ENCODE measurements at regions not wholly inside any gene's neighbourhood (a gene's known extent, or its start where the extent isn't known, plus 50 kb on each side); places are given as distances from the start of the nearest gene placed in this dataset.

DNA sequence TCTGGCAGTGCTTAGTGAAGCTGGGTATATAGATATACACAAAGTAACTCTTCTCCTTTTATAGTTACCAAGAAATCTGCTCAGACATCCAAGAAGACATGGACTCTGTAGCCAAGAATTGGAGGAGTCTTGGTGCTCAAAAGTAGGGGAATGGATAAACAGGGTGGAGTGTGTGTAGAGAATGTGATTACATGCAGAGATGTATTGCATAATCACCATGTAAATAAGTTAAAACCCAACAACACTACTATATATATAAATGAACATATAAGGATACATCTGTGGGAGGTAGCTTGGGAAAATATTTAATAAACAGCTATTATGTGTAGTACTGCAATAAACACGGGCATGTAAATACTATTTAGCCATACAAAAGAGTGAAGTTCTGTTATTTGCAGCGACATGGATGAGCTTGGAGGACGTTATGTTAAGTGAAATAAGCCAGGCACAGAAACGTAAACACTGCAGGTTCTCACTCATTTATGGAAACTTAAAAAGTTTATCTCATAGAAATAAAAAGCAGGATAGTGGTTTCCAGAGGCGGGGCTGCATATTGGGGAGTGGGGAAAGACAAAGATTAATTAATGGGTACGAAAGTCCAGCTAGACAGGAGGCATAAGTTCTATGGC is 207.5 kb downstream of the TENT4A start:
- DNase-seq (ENCODE audit: low read depth in 2 of 2), result no peak

DNA sequence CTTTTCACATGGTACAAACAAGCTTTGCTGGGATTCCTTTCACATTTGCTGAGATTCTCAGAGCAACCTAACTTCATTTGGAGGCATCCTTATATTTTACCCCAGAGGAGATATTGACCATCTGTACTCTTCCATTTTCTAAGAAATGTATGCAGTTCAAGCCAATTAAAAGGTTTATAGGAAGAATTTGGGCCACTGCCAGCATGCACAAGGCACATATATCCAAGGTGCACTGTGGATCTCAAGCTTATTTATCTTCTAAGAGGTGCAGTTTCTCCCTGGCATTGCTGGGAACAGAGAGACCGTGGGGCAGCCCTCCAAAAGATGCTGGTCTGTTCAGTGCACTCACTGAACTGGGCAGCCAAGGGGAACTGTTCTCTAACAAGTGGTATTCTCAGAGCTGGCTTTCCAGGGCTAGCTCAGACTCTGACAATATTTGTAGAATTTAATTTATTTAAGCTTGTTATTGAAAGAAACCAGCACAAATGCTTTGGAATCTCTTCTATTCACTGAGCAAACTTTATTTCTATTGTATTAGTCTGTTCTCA is 213.3 kb downstream of the TENT4A start:
- DNase-seq (ENCODE audit: low read depth in 2 of 2), result no peak

DNA sequence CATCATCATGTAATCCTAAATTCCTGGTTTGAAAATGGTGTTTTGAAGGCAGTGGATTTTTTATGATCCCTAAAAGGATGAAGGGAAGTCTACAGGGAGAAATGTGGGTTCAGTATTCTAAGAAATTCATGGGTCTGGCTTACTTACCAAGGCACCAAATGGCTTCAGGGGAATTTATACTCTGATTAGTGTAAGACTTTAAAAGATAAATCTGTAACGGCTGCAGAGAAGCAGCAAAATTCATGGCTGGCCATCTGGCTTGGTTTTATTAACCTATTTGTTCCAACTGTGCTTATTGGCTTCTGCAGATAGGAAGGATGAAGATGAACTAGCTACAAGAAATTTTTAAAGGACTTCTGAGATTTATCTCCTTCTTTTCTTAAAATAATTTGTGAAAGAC is 222.8 kb downstream of the TENT4A start:
- no peak for DNase-seq (ENCODE audit: low read depth in 2 of 2)

DNA sequence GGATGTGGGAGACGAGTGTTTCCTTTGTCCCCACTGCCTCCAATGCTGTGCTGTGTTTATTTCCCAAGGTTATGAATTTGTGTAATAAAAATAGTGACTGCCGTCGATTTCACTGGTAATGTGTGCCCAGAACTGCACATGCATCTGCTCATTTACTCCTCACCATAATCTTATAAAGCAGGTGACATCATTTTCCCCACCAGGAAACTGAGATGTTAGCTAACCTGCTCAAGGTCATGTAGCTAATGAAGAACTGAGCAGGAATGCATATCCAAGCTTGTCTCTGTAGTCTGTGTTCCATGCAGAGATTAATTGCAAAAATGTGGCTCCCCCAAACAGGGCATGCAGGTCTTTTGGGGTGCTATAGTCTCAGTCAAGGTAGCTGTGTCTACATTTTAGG is 224.4 kb downstream of the TENT4A start:
- no peak for DNase-seq (ENCODE audit: low read depth in 2 of 2)

DNA sequence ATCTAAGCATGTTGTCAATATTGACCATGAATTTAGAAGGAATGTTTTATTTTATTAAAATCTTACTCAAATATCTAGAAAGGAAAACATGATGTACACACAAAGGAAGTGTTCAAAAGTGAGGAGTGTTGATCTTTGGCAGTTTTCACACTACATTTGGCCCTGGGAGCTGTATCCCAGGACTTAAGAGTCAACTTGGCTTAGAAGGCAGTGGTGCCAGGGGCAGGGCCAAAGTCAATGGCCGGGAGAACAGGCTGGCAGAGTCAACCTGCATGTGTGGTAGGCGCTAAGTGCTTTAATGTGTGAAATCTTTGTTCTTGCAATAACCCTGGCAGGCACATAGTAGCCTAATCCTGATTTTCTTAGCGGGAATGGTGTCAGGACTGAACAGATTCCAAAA is 228.4 kb downstream of the TENT4A start:
- DNase-seq (ENCODE audit: low read depth in 2 of 2), result no peak

DNA sequence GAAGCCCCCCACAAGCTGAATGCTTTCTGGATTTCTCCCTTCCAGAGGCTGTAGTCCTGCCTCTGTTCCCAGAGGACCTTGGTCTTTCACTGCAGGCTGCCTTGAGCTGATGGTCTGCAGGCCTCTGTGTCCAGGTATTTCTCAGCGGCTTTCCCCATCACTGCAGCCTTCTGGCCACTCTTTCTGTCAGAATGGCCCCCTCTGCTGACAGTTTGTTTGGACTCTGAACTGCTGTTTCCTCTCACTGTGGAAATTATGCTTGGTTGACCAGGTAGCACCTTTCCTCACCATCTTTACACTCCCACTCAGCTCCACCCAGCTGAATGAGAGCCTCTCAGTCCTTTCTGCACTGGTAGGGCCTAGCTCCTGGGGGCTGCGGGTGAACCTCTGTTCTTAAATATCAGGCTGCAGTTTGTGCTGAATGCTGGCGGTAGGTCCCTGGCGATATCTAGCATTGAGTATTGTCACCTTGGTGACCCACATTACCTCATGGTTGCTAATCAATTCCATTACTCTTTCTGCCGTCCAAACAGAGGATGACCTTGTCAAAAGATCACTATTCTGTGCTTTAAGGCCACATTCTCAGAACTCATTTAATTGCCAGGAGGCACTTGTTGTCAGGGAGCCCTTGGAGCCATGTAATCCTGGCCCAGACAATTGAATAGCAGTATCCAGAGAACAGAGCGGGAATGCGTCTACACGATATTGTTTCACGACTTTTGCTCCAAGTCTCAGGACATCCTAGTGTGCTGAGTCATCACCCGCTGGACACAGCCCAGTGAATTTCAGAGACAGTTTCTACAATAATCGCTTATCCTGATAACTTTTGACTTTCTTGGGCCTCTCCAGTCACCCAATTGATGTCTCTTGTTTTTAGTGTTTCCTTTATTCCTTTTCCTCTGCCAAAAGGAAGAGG is 230.2 kb downstream of the TENT4A start:
- DNase-seq (ENCODE audit: low read depth in 2 of 2), result no peak

DNA sequence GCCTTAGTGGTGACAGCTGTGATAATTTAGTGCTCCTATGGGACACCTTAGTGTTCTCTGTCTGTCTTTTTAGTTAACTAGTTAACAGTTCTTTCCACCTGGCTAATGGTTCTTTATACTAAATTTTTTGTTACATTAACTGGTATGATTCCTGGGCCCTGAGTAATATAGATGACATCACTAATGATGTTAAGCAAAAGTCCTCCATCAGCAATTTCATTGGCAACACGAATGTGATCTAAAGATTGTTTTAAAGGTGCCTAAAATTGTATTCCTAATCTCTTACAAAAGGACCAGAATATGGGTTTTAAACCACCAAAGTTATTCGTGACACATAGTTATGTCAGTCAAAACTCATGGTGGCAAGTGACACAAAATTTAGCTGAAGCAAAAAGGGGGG is 235.3 kb downstream of the TENT4A start:
- DNase-seq (ENCODE audit: low read depth in 2 of 2), result no peak

DNA sequence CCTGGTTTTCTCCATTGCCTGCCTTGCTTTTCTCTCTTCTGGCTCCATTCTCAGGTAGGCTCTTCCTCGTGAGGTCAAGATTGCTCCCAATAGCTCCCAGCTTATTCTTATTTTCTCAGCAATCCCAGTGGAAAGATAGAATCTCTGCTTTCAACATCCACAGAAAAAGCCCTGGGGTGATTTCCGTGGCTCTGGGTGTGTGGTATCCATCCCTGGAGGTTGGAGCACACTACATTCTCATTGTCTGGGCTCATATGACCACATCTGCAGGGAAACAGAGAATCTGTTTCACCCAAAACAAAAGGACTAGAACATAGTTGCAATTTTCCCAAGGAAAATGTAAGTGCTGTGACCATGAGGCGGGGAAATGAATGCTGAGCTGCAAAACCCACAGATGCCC is 236.0 kb downstream of the TENT4A start:
- no peak for DNase-seq (ENCODE audit: low read depth in 2 of 2)

DNA sequence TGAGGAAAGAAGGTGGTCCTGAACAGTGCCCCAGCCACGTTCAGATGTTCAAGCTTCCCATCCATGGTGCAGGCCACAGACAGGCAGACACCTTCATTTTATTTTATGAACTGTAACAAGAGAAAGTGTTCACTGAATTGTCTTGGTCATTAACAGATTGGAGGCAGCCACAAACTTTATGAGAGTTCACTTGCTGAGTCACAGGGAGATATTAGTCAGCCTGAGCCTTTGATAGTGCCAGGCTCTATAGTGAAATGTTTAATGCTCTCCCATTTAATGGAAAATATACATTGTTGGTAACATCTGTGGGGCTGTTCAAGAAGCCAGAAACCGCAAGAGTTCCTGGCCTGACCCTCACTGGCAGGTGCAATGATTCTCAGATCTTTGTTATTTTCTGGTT is 237.0 kb downstream of the TENT4A start:
- DNase-seq (ENCODE audit: low read depth in 2 of 2), result no peak

DNA sequence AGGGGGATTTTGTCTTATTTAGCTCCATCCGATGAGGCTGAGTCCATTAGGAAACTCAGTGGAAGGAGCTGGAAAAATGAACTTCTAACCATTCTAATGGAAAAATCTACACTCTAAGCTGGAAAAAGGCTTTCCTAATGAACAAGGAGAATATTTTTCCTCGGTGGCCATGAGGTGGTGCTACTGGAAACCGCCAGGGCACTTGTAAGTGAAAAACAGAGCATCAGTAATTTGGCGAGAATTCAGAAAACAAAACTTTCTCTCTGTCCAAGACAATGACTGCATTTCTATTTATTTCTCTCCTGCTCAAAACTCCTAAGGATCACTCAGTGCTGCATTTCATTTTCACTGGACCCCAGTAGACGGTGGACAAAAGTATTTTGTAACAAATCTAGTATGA is 237.6 kb downstream of the TENT4A start:
- no peak for DNase-seq (ENCODE audit: low read depth in 2 of 2)

DNA sequence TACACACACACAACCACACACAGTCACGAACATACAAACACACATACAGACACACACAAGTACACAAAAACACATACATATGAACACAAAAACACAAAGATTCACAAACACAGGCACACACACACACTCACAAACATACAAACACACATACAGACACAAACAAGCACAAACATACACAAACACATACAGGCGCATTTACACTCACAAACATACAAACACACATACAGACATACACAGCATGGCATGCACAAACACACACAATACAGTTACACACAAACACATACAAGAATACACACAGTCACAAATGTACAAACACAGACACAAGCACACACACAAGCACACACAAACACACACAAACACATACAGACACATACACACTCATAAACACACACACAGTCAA is 247.9 kb downstream of the TENT4A start:
- DNase-seq (ENCODE audit: low read depth in 2 of 2), result no peak

DNA sequence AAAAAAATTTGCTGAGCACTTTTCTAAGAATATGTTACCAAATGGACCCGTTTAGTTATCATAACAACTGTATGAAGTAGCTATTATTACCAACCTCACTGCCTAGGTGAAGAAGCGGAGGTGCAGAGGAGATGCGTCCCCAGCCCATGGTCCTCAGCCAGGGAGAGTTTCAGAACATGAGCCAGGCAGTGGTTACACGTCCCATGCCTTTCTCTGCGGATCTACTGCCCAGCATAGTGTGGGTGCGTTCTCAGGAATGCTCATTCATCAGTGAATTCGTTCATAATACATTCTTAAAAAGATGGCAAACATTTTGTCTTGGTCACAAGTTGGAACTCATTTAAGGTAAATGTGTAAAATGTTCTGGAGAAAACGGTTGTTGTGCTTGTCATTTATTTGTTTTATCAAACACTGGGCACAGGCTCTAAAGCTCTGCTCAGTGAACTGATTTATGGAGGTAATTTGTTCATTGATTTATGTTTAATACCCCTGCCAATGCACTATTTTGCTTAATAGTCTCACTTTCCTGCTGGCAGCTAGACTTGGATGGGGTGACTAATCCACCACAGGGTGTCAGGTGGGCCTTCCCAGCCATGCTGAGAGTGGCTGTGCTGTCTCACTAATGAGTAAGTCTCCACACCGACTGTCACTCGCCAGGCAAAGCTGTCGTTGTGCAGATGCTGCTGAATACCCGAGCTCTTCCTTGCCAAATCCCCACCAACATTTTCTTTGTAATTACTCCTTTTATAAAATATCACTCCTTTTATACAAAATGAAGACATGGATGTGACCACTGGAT is 248.8 kb downstream of the TENT4A start:
- no peak for DNase-seq (ENCODE audit: low read depth in 2 of 2)

DNA sequence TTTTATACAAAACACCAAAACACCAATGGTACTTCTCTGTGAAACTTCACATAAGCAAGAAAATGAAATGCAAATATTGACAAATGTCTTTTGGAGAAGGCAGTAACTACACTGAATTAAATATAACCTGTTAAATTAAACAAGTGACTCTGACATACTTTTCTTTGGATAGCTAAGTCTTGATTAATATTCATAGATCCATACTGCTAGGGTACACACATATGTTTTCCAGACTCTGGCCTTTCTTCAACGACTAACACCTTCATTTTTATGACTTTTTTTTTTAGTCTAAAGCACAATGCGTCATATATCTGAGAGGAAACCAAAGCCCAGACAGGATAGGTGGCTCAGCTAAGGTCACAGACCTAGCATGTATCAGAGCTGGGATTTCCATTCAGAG is 263.7 kb downstream of the TENT4A start:
- no peak for DNase-seq (ENCODE audit: low read depth in 2 of 2)

DNA sequence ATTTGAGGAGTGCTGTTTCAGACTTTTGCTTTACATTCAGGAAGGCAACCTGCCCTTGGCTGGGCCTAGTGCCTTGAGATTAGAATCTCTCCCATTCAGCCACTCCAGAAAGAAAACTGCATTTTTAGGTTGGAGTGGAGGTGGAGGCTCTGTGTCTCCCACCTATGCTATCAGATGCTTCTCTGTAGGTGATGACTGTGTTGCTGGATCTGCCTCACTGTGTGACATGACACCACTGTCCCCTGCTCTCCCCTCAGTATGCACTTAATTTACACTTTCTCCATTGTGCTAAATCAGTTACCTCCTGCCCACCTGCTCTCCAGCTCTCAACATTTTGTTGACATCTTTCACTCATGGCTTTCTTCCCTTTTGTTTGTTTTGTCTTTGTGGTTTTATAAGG is 265.8 kb downstream of the TENT4A start:
- DNase-seq (ENCODE audit: low read depth in 2 of 2), result no peak

DNA sequence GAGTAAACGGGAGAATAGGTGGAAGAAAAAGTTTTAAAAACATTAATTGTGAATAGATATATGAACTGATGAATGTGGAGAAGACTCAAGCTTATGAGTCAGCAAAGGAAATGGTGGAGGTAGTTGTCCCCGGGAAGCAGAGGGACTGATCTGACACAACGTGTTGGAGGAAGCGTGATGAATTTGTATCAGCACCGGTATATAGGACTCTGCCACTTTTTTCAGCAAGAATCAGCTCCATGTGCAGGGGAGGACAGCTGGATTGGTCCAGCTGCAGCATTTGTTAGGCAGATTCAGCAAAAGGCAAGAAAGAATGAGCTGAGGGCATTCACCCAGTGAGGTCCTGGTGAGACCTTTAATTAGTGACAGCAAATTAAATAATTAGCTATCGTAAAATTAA is 276.0 kb downstream of the TENT4A start:
- DNase-seq (ENCODE audit: low read depth in 2 of 2), result no peak

DNA sequence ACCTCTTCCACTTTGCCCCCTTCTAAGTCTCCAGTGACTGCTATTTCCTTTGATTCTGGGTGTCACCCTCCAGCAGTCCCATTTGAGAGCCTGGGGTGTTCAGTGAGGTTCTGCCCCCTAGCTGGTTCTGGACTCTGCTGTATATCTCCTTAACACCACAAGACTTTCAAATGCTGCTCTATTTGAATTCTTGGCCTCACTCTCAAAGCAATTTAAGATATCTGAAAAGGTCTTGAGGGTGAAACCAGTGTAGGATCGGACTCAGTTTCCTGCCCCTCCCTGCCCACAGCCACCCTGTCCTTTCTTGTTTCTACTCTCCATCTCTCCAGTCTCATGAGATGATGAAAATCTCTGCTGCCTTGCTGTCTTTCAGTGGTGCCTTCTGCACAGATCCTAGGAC is 280.9 kb downstream of the TENT4A start:
- no peak for DNase-seq (ENCODE audit: low read depth in 2 of 2)

DNA sequence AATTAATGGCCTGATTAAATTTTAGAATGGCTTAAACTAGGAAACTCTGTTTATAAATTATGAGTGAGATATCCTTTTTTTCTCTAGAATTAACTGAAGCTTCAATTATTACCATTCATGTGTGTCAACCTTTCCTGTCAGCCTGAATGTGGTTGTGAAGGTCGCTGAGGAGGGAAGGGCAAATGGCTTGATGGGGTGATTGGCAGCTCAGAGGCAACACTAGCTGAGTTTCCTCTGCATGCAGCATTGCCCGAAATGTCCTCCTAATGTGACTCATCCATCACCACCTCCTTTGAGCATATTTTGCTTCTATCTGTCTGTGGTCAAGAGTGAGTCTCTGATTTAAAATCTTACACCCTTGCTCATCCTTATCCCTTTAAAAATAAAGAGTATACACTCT is 281.9 kb downstream of the TENT4A start:
- no peak for DNase-seq (ENCODE audit: low read depth in 2 of 2)

DNA sequence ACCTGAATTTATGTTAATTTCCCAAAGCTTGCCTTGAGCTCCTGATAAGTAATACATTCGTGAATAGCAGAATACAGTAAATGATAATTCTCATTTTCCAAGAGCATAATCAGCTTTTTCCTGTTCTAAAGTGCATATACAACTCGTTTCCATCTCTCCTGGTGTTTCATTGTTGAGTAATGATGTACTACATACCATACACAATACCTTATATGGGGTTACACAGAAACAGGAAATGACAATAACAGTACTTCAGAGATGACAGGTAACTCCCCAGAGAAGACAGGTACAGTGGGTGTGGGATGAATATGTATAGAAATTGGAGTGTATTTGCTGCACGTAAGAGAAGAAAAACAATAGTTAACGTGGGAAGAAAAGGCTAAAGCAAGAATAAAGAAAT is 287.1 kb downstream of the TENT4A start:
- DNase-seq (ENCODE audit: low read depth in 2 of 2), result no peak

DNA sequence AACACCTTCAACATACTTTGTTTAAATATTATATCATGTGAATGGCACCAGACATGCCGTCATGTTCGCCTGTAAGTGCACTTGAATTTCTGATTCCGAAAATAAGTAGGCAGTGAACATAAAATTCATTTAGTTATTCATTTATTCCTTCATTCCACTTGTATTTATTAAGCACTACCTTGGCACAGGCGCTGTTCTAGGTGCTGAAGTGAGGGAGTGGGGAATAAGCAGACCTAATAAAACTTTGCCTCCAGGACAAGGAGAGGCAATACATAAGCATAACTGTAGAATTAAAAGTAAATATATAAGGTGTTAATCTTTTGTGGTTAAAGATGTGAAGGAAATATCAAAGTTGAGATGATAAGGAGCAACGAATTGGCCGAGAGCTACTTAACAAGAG is 297.4 kb downstream of the TENT4A start:
- DNase-seq (ENCODE audit: low read depth in 2 of 2), result no peak

DNA sequence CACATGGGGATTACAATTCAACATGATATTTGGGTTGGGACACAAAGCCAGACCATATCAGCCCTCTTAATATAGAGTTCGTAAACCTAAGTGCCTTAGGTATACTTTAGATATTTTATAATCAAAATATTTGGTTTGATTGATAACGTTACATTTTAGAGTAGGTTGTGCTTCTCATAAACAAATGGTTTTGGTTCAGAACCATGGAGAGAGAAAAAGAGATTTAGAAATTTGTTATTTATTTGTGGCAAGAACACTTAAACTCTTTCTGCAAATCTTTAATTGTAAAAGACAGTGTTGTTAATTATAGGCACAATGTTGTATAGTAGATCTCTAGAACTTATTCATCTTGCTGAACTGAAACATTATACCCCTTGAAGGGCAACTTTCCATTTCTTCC is 298.8 kb downstream of the TENT4A start:
- no peak for DNase-seq (ENCODE audit: low read depth in 2 of 2)

DNA sequence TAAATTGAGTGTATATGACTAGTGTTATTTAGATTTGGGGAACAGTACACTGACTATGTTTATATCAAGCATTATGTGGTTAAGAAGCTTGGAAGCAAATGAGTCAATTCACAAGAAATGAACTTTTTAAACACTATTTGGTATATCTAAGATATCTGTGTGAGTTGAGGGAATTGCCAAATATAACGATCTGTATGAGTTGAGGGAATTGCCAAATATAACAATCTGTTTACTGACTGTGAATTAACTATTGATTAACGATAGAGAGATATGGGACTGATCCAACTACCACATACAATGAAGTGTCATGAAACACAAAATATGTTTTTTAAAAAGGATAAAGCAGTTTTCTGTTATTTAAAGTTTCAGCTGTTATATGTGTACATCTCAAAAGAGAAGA is 301.4 kb downstream of the TENT4A start:
- DNase-seq (ENCODE audit: low read depth in 2 of 2), result no peak

DNA sequence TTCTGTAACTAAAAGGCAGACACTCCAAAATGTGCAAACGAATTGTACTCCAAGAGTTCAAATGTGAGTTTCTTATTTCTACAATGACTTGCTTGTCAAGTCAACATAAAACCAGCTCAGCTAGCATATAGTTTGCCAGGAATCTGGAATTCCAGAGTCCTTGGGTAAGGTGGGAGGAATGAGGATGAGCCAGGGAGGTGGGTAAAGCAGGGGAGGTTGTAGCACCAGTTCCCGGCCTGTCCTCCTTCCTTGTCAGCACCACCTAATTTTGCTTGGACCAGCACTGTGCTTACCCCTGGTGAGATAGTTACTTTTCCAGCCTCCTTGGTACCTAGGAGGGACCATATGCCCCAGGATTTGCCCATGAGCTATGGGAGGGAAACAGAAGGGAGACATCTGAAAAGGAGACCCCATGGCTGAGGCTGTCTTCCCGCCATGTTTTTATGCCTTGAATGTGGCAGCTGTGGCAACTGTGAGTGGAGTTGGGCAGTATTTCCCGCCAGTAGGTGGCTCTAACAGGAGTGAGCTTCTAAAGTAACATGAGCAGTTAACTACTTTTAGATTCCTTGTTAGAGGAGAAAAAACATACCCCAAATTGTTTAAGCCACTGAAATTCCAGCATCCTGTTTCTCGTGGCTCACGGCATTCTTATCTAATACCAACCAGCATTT is 302.5 kb downstream of the TENT4A start:
- no peak for DNase-seq (ENCODE audit: low read depth in 2 of 2)

Data from stimulated activated CD4-positive, alpha-beta T cell treated with anti-CD3 and anti-CD28 coated beads, Interleukin-1b, Interleukin-23, amount 100 ng/mL, for 1 hour (primary cell).